Progenitor cell of endocrine pancreas (in vitro differentiated cells): ENCODE measurements at regions not wholly inside any gene's neighbourhood (a gene's known extent, or its start where the extent isn't known, plus 50 kb on each side); places are given as distances from the start of the nearest gene placed in this dataset.

Experiments
- DNase-seq: peaks from one replicate; pipeline ENCODE4 v3.0.0; 2021; ENCODE audit warnings: low spot score; ENCODE audit not compliant: unreplicated experiment
- H3K27ac Mint-ChIP-seq: 2 replicates; pipeline ENCODE4 v1.8.0; 2021; ENCODE audit warnings: mild to moderate bottlenecking, moderate library complexity, mixed read lengths
- H3K27me3 Mint-ChIP-seq: 2 replicates; pipeline ENCODE4 v1.8.0; 2021; ENCODE audit warnings: mixed read lengths
- H3K36me3 Mint-ChIP-seq: 2 replicates; pipeline ENCODE4 v1.8.0; 2022; ENCODE audit warnings: mixed read lengths; ENCODE audit not compliant: insufficient read depth
- H3K4me1 Mint-ChIP-seq: 2 replicates; pipeline ENCODE4 v1.8.0; 2021; ENCODE audit warnings: low read depth, mixed read lengths
- H3K4me3 Mint-ChIP-seq: 2 replicates; pipeline ENCODE4 v1.8.0; 2021; ENCODE audit warnings: low read depth, mild to moderate bottlenecking, moderate library complexity, mixed read lengths
- H3K9me3 Mint-ChIP-seq: 2 replicates; pipeline ENCODE4 v1.8.0; 2021; ENCODE audit warnings: low read depth, mixed read lengths
- TF ChIP-seq, protein P1 (sequence below): fragments of 200-600 bp; sonication (generic); IDR thresholded peaks from one replicate; pipeline ENCODE4 v1.5.0; 2021; ENCODE audit warnings: antibody characterized with exemption, mild to moderate bottlenecking; ENCODE audit not compliant: unreplicated experiment

- TF ChIP-seq, protein P1, sequence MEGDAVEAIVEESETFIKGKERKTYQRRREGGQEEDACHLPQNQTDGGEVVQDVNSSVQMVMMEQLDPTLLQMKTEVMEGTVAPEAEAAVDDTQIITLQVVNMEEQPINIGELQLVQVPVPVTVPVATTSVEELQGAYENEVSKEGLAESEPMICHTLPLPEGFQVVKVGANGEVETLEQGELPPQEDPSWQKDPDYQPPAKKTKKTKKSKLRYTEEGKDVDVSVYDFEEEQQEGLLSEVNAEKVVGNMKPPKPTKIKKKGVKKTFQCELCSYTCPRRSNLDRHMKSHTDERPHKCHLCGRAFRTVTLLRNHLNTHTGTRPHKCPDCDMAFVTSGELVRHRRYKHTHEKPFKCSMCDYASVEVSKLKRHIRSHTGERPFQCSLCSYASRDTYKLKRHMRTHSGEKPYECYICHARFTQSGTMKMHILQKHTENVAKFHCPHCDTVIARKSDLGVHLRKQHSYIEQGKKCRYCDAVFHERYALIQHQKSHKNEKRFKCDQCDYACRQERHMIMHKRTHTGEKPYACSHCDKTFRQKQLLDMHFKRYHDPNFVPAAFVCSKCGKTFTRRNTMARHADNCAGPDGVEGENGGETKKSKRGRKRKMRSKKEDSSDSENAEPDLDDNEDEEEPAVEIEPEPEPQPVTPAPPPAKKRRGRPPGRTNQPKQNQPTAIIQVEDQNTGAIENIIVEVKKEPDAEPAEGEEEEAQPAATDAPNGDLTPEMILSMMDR = no peak
- no peak for DNase-seq
- Mint-ChIP-seq H3K36me3 (no peaks in the 10 kb centered on the region), H3K27me3 (peaks cover 5% of the 10 kb centered on the region), H3K4me1 (peaks cover 21% of the 10 kb centered on the region), H3K4me3 (no peak overlapping the region), H3K27ac (no peak overlapping the region), H3K9me3 (no peaks in the 10 kb centered on the region)
Measured at GRCh38 chr13:77458736-77459135, 76.8 kb upstream of the SCEL start.

DNA sequence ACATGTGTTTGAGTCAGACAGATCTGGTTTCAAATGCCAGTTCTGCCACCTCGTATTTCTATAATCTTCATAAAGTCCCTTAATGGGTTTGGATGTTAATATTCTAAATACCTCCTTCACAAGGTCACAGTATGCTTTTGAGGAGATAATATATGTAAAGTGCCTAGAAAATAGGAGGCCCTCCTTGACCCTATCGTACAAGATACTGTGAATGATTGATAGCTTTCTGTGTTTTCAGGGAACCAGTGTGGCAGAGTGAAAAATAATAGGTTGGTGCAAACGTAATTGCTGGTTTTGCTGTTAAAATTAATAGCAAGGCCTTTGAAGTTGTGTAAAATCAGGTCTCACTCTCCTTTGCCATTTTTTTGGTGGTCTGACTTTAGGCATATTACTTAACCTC, 77.5 kb upstream of the SCEL start:
- peaks cover 21% of the 10 kb centered on the region for H3K4me1 Mint-ChIP-seq
- no peaks in the 10 kb centered on the region for H3K9me3 Mint-ChIP-seq
- no peak overlapping the region for H3K27ac Mint-ChIP-seq
- TF ChIP-seq, protein P1 = no peak
- no peaks in the 10 kb centered on the region for H3K36me3 Mint-ChIP-seq
- H3K4me3 Mint-ChIP-seq = no peak overlapping the region
- peaks cover 5% of the 10 kb centered on the region for H3K27me3 Mint-ChIP-seq
- DNase-seq = no peak

GRCh38 chr13:77456271-77456670, 79.2 kb upstream of the SCEL start:
- TF ChIP-seq, protein P1 = no peak
- no peak overlapping the region for H3K4me3 Mint-ChIP-seq
- no peak for DNase-seq
- H3K9me3 Mint-ChIP-seq = no peaks in the 10 kb centered on the region
- no peaks in the 10 kb centered on the region for H3K36me3 Mint-ChIP-seq
- no peaks in the 10 kb centered on the region for H3K27me3 Mint-ChIP-seq
- no peak overlapping the region for H3K27ac Mint-ChIP-seq
- peaks cover 21% of the 10 kb centered on the region for H3K4me1 Mint-ChIP-seq

DNA sequence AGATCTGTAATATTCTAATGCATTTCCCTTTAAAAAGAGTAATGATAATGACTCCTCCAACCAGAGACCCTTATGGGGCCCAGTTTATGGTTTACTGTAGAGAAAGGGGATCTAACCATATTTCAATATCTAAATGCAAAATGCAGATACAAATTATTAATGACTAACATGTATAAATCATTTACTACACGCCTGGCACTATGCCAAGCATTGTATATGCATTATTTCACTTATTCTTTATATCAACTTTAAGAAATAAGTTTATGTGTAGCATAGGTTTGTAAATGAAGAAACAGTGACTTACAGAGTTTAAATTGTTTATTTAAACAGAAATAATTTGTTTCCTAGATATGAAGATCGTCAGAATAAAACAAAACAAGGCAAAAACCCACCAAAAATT, 86.2 kb upstream of the SCEL start:
- no peaks in the 10 kb centered on the region for H3K9me3 Mint-ChIP-seq
- DNase-seq = no peak
- H3K27me3 Mint-ChIP-seq = no peaks in the 10 kb centered on the region
- TF ChIP-seq, protein P1 = no peak
- H3K4me3 Mint-ChIP-seq = no peak overlapping the region
- H3K27ac Mint-ChIP-seq = no peak overlapping the region
- no peaks in the 10 kb centered on the region for H3K36me3 Mint-ChIP-seq
- no peaks in the 10 kb centered on the region for H3K4me1 Mint-ChIP-seq

DNA sequence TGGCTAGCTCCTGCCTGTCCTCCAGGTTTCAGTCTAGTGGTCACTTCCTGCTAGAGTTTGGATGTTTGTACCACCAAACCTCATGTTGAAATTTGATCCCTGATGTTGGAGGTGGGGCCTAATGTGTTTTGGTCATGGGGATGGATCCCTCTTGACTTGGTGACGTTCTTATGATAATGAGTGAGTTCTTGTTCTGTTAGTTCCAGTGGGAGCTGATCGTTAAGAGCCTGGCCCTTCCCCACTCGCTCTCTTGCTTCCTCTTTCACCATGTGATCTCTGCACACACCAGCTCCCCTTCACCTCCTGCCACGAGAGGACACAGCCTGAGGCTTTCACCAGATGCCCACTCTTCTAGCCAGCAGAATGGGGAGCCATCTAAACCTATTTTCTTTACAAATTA, 86.8 kb upstream of the SCEL start:
- H3K4me3 Mint-ChIP-seq = no peak overlapping the region
- TF ChIP-seq, protein P1 = no peak
- H3K4me1 Mint-ChIP-seq = no peaks in the 10 kb centered on the region
- no peak for DNase-seq
- no peaks in the 10 kb centered on the region for H3K9me3 Mint-ChIP-seq
- H3K27me3 Mint-ChIP-seq = no peaks in the 10 kb centered on the region
- H3K27ac Mint-ChIP-seq = no peak overlapping the region
- H3K36me3 Mint-ChIP-seq = no peaks in the 10 kb centered on the region
